GM12878 (cell line): ENCODE measurements at regions not wholly inside any gene's neighbourhood (a gene's known extent, or its start where the extent isn't known, plus 50 kb on each side); places are given as distances from the start of the nearest gene placed in this dataset.

Experiments
- CTCF ChIP-seq, 3 experiments: IDR thresholded peaks in 2 of 3; conservative IDR thresholded peaks in 1 of 3; 2 replicates each; pipeline ENCODE4 v1.5.1; 2011; ENCODE audit warnings: low read depth in 3 of 3, low read length in 3 of 3, mild to moderate bottlenecking in 3 of 3, control low read depth in 2 of 3, moderate library complexity in 2 of 3, inconsistent platforms in 1 of 3, mixed read lengths in 1 of 3; ENCODE audit not compliant: control insufficient read depth in 2 of 3, insufficient read depth in 1 of 3; ENCODE audit errors: extremely low read depth in 1 of 3
- FOXM1 ChIP-seq: IDR thresholded peaks from 2 replicates; pipeline ENCODE4 v1.6.1; 2012; ENCODE audit warnings: low read depth, mild to moderate bottlenecking, inconsistent platforms, low read length, moderate library complexity
- MTA3 ChIP-seq: IDR thresholded peaks from 2 replicates; pipeline ENCODE4 v1.6.1; 2012; ENCODE audit warnings: low read length, inconsistent platforms, borderline replicate concordance
- MYB ChIP-seq: fragments of 150-350 bp; IDR thresholded peaks from 2 replicates; pipeline ENCODE4 v1.6.1; 2014; ENCODE audit warnings: mild to moderate bottlenecking, low read depth, low read length, borderline replicate concordance
- NFIC ChIP-seq: IDR thresholded peaks from 2 replicates; pipeline ENCODE4 v1.6.1; 2012; ENCODE audit warnings: low read depth, mild to moderate bottlenecking, inconsistent platforms, low read length, moderate library complexity
- PBX3 ChIP-seq: IDR thresholded peaks from 2 replicates; pipeline ENCODE4 v1.6.1; 2011; ENCODE audit warnings: mild to moderate bottlenecking, low read depth, low read length, moderate library complexity; ENCODE audit not compliant: insufficient replicate concordance
- POLR2A ChIP-seq: IDR thresholded peaks from 2 replicates; pipeline ENCODE4 v1.6.1; 2011; ENCODE audit warnings: low read depth, mild to moderate bottlenecking, low read length
- SMARCA5 ChIP-seq: fragments of 450-650 bp; IDR thresholded peaks from 2 replicates; pipeline ENCODE4 v1.6.1; 2017; ENCODE audit warnings: mild to moderate bottlenecking
- YY1 ChIP-seq: IDR thresholded peaks from 2 replicates; pipeline ENCODE4 v1.6.1; 2011; ENCODE audit warnings: low read depth, mild to moderate bottlenecking, low read length
- ZZZ3 ChIP-seq: IDR thresholded peaks from 2 replicates; pipeline ENCODE4 v1.6.1; 2011; ENCODE audit warnings: low read depth; ENCODE audit not compliant: control insufficient read depth, insufficient read length

GRCh38 chr11:90434858-90435257 is 212.0 kb upstream of the CHORDC1 start:
- no peak for TF ChIP-seq MTA3
- TF ChIP-seq CTCF (IDR thresholded peaks at IDR 0.05 in 2 of 3, conservative IDR thresholded peaks at IDR 0.05 in 1 of 3; ENCODE audit: control insufficient read depth in 2 of 3, extremely low read depth in 1 of 3, insufficient read depth in 1 of 3, low read depth in 3 of 3, low read length in 3 of 3): peak in 1 of 3 experiments; percentile 38; a peak in 2 of 6 replicates
- no peak for TF ChIP-seq SMARCA5
- no peak for TF ChIP-seq YY1
- no peak for TF ChIP-seq ZZZ3
- no peak for TF ChIP-seq NFIC
- no peak for TF ChIP-seq MYB
- no peak for TF ChIP-seq FOXM1
- no peak for TF ChIP-seq POLR2A
- no peak for TF ChIP-seq PBX3
